GM18519 (cell line): ENCODE measurements at regions not wholly inside any gene's neighbourhood (a gene's known extent, or its start where the extent isn't known, plus 50 kb on each side); places are given as distances from the start of the nearest gene placed in this dataset.

Source experiments
- ATAC-seq: cut with Tn5 transposase; IDR thresholded peaks from one replicate; pipeline ENCODE4 v1.9.1; 2021; ENCODE audit warnings: mild to moderate bottlenecking, moderate library complexity; ENCODE audit not compliant: unreplicated experiment, low FRiP score

- no peak for ATAC-seq
These were observed 224.6 kb downstream of the EPHA4 start for GRCh38 chr2:221347471-221347870.

- ATAC-seq: no peak
These were observed 221.5 kb downstream of the EPHA4 start for GRCh38 chr2:221350616-221351015.

GRCh38 chr2:221353201-221353600 lies 218.9 kb downstream of the EPHA4 start:
- no peak for ATAC-seq

- no peak for ATAC-seq
These were observed 211.8 kb downstream of the EPHA4 start for GRCh38 chr2:221360312-221360711.

- ATAC-seq: no peak
These were observed 211.4 kb downstream of the EPHA4 start for GRCh38 chr2:221360742-221361141.

- no peak for ATAC-seq
These were observed 210.5 kb downstream of the EPHA4 start for GRCh38 chr2:221361633-221362032.

GRCh38 chr2:221364672-221365071 lies 207.4 kb downstream of the EPHA4 start:
- ATAC-seq: no peak
